Esophagus muscularis mucosa (tissue), 3 donors: ENCODE measurements at regions not wholly inside any gene's neighbourhood (a gene's known extent, or its start where the extent isn't known, plus 50 kb on each side); places are given as distances from the start of the nearest gene placed in this dataset.

Source experiments
- EP300 ChIP-seq: sonication (generic); formaldehyde crosslinking; IDR thresholded peaks from one replicate; pipeline ENCODE4 v1.6.1; 2017; ENCODE audit warnings: antibody characterized with exemption
- TF ChIP-seq, protein P1 (sequence below), 3 experiments: fragments of 200-600 bp in 2 of 3; fragments of 450-650 bp in 1 of 3; sonication (generic) in 2 of 3; IDR thresholded peaks; one replicate each; pipeline ENCODE4 v1.5.1; 2017 to 2019; ENCODE audit warnings: antibody characterized with exemption in 3 of 3, mild to moderate bottlenecking in 2 of 3, moderate library complexity in 1 of 3

DNA sequence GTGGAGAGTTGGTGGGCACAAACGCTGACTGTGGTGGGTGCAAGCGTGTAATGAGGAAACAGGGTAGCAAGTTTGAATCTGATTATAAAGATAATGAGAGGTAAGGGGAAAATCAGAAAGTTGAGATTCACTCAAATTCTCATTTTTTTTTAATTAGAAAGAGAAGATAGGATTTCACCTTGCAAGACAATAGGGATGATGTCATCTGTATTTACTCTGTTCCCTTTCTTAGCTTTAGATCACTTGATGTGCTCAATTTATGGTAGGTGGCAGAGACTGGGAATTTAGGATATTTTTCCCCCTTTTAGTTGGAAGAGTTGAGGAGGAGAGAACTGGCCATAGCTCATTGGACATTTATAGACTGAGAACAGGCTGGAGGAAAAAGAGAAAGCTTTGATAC is 363.6 kb downstream of the AEBP2 start:
- TF ChIP-seq, protein P1, sequence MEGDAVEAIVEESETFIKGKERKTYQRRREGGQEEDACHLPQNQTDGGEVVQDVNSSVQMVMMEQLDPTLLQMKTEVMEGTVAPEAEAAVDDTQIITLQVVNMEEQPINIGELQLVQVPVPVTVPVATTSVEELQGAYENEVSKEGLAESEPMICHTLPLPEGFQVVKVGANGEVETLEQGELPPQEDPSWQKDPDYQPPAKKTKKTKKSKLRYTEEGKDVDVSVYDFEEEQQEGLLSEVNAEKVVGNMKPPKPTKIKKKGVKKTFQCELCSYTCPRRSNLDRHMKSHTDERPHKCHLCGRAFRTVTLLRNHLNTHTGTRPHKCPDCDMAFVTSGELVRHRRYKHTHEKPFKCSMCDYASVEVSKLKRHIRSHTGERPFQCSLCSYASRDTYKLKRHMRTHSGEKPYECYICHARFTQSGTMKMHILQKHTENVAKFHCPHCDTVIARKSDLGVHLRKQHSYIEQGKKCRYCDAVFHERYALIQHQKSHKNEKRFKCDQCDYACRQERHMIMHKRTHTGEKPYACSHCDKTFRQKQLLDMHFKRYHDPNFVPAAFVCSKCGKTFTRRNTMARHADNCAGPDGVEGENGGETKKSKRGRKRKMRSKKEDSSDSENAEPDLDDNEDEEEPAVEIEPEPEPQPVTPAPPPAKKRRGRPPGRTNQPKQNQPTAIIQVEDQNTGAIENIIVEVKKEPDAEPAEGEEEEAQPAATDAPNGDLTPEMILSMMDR (IDR thresholded peaks at IDR 0.05) = no peak
- no peak for TF ChIP-seq EP300
